MCF 10A (cell line): ENCODE measurements at regions not wholly inside any gene's neighbourhood (a gene's known extent, or its start where the extent isn't known, plus 50 kb on each side); places are given as distances from the start of the nearest gene placed in this dataset.

Experiments
- BruUV-seq: library from RNA; stranded (reverse); fragments of 400-500 nt; replicated peaks from 2 replicates; lab custom pipeline; 2021; lab: Mats Ljungman, UMichigan
- CTCF ChIA-PET: fragments of 300-600 bp; sonication (Branson Sonifier 250); formaldehyde crosslinking; extraction: SDS; loops from one replicate; lab custom pipeline; 2021; ENCODE audit warnings: antibody characterized with exemption, inconsistent platforms; lab: Yijun Ruan, JAX
- POLR2A ChIA-PET: fragments of 300-600, 350-650 bp; sonication (Branson Sonifier 250); formaldehyde crosslinking; extraction: SDS; loops from one replicate; lab custom pipeline; 2020; ENCODE audit warnings: antibody characterized with exemption, inconsistent platforms; lab: Yijun Ruan, JAX
- DNase-seq: peaks from one replicate; pipeline ENCODE4 v3.0.0-alpha.2; 2018; ENCODE audit not compliant: unreplicated experiment
- H3K27ac Mint-ChIP-seq: one replicate; pipeline ENCODE4 v1.8.0; 2022; ENCODE audit warnings: mild to moderate bottlenecking, low read depth, mixed read lengths; ENCODE audit not compliant: unreplicated experiment
- H3K27me3 Mint-ChIP-seq: one replicate; pipeline ENCODE4 v1.8.0; 2022; ENCODE audit warnings: mixed read lengths; ENCODE audit not compliant: insufficient read depth, unreplicated experiment
- H3K36me3 Mint-ChIP-seq: one replicate; pipeline ENCODE4 v1.8.0; 2022; ENCODE audit warnings: mild to moderate bottlenecking, moderate library complexity, mixed read lengths; ENCODE audit not compliant: insufficient read depth, unreplicated experiment
- H3K4me1 Mint-ChIP-seq: one replicate; pipeline ENCODE4 v1.8.0; 2022; ENCODE audit warnings: mixed read lengths; ENCODE audit not compliant: insufficient read depth, unreplicated experiment
- H3K4me3 Mint-ChIP-seq: one replicate; pipeline ENCODE4 v1.8.0; 2022; ENCODE audit warnings: mild to moderate bottlenecking, moderate library complexity, mixed read lengths; ENCODE audit not compliant: unreplicated experiment
- H3K9me3 Mint-ChIP-seq: one replicate; pipeline ENCODE4 v1.8.0; 2022; ENCODE audit warnings: mixed read lengths; ENCODE audit not compliant: unreplicated experiment
- intact Hi-C: fragments of 100-400 bp; cut with micrococcal nuclease; formaldehyde crosslinking; loops from 2 replicates; pipeline ENCODE4 v1.14.1; 2022
- TF ChIP-seq, protein P1 (sequence below): fragments of 200-600 bp; IDR thresholded peaks from one replicate; pipeline ENCODE4 v1.8.0; 2022; ENCODE audit warnings: antibody characterized with exemption, mild to moderate bottlenecking; ENCODE audit not compliant: unreplicated experiment

DNA sequence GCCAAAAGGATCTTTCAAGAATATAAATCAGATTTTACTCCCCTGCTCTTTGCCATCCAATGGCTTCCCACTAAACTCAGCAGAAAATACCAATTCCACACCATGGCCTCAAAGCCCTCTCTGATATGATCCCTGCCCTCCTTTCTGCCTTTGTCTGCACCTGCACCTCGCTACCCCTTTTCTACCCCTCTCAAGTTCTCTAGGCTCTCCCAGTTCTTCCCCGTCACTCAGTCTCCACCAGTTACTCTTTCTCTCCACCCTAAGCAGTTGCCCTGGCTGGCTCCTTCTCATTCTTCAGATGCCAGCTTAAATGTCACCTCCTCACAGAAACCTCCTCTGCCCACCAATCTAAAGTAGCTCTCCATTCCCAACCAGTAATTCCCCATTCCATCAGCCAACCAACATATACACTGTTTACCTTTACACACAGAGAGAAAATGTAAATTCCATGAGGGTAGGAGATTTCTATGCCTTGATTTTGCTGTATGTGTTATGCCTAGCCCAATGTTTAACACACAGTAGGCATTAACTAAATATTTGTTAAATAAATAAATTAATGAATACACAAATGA is 93.6 kb upstream of the LPP start:
- no peak for DNase-seq
- TF ChIP-seq, protein P1, sequence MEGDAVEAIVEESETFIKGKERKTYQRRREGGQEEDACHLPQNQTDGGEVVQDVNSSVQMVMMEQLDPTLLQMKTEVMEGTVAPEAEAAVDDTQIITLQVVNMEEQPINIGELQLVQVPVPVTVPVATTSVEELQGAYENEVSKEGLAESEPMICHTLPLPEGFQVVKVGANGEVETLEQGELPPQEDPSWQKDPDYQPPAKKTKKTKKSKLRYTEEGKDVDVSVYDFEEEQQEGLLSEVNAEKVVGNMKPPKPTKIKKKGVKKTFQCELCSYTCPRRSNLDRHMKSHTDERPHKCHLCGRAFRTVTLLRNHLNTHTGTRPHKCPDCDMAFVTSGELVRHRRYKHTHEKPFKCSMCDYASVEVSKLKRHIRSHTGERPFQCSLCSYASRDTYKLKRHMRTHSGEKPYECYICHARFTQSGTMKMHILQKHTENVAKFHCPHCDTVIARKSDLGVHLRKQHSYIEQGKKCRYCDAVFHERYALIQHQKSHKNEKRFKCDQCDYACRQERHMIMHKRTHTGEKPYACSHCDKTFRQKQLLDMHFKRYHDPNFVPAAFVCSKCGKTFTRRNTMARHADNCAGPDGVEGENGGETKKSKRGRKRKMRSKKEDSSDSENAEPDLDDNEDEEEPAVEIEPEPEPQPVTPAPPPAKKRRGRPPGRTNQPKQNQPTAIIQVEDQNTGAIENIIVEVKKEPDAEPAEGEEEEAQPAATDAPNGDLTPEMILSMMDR: no peak
- ChIA-PET CTCF (interaction anchor here (0.6 to 1.3 kb wide), 5 partner anchors 160 to 322 kb away, joined by 3 to 5 read pairs (median 3); no protein-coding TSS in a partner anchor), POLR2A (interaction anchor here (0.6 to 2.7 kb wide), 5 partner anchors 10 to 316 kb away, joined by 3 to 8 read pairs (median 6); partner anchors contain the start of genes BCL6 and LPP)
- Mint-ChIP-seq H3K36me3 (no peaks in the 10 kb centered on the region), H3K27me3 (no peaks in the 10 kb centered on the region), H3K4me1 (peaks cover 17% of the 10 kb centered on the region), H3K4me3 (no peak overlapping the region), H3K9me3 (no peaks in the 10 kb centered on the region), H3K27ac (peak overlapping the region; percentile 10)
- intact Hi-C loops: no loop called here
- no TSS peak for BruUV-seq

DNA sequence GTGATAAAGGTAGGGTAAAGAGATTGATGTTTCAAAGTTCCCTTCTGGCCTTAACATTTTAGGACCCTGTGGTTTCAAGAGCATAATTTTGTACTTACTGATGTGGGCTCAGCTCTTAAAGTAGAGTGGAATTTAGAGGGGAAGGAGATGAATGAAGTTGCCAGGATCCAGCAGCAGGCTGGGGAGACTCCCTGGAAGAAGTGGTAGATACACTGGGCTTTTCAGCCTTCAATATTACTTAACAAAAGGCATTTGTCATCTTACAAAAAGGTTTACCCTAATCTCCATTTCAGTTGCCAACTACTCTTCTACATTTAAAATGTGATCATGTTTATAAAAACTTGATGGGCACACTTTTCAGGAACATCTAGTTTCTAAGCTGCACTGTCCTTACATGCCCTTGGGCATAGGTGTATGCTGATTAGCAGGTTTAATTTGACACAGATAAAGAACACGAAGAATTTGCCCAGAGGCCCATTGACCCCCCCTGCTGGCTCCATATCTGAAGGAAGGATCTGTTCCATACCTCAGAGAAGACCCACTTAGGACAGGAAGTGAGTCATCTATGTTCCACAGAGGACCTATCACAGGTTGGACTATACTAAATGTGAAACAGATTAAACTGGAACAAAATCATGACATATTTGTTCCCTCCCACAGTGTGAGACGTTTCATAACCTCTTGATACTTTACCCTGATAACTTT is 93.0 kb upstream of the LPP start:
- ChIA-PET POLR2A (interaction anchor here (0.6 to 2.7 kb wide), 5 partner anchors 11 to 316 kb away, joined by 3 to 8 read pairs (median 4); partner anchors contain the start of genes BCL6 and LPP), CTCF (interaction anchor here (0.7 to 1.0 kb wide), 3 partner anchors 98 to 234 kb away, joined by 3 read pairs; no protein-coding TSS in a partner anchor)
- Mint-ChIP-seq H3K4me3 (no peak overlapping the region), H3K36me3 (no peaks in the 10 kb centered on the region), H3K27me3 (no peaks in the 10 kb centered on the region), H3K27ac (peak overlapping the region; percentile 10), H3K9me3 (no peaks in the 10 kb centered on the region), H3K4me1 (peaks cover 17% of the 10 kb centered on the region)
- TF ChIP-seq, protein P1: no peak
- no TSS peak for BruUV-seq
- intact Hi-C loops: no loop called here
- peak; percentile 66 for DNase-seq

DNA sequence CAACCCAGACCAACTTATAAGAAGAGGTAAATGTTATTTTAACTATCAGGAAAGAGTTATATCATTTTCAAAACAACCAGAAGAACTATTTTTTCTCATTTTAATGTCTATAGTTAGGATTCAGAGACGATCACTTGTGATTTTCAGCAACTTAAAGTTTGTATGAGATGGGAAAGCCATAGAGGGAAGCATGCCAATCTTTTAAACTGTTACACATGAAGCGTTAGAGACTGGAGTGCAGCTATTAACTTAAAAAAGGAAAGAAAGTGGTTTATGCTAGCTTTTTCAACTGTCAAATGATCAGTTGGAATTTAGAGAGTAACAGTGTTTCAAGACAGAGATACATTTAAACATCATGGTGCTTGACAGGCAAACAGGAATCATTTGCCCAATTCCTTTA is 91.7 kb upstream of the LPP start:
- intact Hi-C loops: no loop called here
- TF ChIP-seq, protein P1: no peak
- Mint-ChIP-seq H3K27me3 (no peaks in the 10 kb centered on the region), H3K27ac (no peak overlapping the region), H3K9me3 (no peaks in the 10 kb centered on the region), H3K4me1 (peaks cover 17% of the 10 kb centered on the region), H3K4me3 (no peak overlapping the region), H3K36me3 (no peaks in the 10 kb centered on the region)
- ChIA-PET CTCF (interaction anchor here (0.7 kb wide), 1 partner anchor 687 kb away, joined by 3 read pairs; no protein-coding TSS in a partner anchor), POLR2A (interaction anchor here (0.8 kb wide), 1 partner anchor 10 kb away, joined by 3 read pairs; no protein-coding TSS in a partner anchor)
- no peak for DNase-seq
- BruUV-seq: no TSS peak

DNA sequence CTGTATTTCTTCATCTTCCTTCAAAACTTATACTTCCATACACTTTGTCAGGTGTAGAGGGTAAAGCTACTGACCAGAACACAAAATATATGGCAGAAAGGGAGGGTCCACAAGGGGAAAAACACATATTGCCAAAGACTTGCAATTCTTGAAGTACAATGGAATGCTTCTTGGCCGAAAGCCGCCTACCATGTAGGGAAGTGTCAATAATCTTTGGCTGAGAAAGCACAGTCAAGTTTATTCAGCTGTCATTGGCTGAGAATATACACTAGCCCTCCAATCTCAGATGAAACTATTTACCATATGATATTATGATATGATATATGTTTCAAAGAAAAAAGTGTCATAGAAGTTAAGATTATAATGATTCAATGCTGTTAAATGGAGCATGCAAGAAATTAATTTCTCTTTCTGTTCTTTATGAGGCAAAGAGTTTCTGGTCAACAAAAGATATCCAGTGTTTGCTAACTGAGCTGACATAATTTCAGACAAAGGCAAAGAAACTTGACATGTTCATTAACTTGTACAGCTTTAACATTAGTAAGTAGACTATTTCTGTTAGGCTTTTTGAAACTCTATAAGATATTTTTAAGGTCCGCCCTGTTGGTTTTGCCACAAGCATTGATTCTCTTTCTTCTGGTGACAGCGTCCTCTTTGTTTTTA is 89.0 kb upstream of the LPP start:
- ChIA-PET CTCF (interaction anchor here (0.6 kb wide), 1 partner anchor 41 kb away, joined by 3 read pairs; no protein-coding TSS in a partner anchor), POLR2A (no interaction called here)
- H3K27me3 Mint-ChIP-seq: no peaks in the 10 kb centered on the region
- H3K9me3 Mint-ChIP-seq: no peaks in the 10 kb centered on the region
- H3K27ac Mint-ChIP-seq: no peak overlapping the region
- intact Hi-C loops: no loop called here
- H3K4me3 Mint-ChIP-seq: no peak overlapping the region
- BruUV-seq: no TSS peak
- H3K4me1 Mint-ChIP-seq: peaks cover 28% of the 10 kb centered on the region
- H3K36me3 Mint-ChIP-seq: no peaks in the 10 kb centered on the region
- TF ChIP-seq, protein P1: no peak
- no peak for DNase-seq
